GM10266 (cell line): ENCODE measurements at regions not wholly inside any gene's neighbourhood (a gene's known extent, or its start where the extent isn't known, plus 50 kb on each side); places are given as distances from the start of the nearest gene placed in this dataset.

ENCODE experiments used
- DNase-seq: peaks from one replicate; pipeline ENCODE4 v3.0.0; 2012; ENCODE audit errors: extremely low spot score
- TF ChIP-seq, protein P1 (sequence below): IDR thresholded peaks from 2 replicates; pipeline ENCODE4 v1.5.1; 2012; ENCODE audit warnings: mild to moderate bottlenecking, low read depth; ENCODE audit not compliant: control insufficient read depth, insufficient read depth; ENCODE audit errors: missing control alignments

DNA sequence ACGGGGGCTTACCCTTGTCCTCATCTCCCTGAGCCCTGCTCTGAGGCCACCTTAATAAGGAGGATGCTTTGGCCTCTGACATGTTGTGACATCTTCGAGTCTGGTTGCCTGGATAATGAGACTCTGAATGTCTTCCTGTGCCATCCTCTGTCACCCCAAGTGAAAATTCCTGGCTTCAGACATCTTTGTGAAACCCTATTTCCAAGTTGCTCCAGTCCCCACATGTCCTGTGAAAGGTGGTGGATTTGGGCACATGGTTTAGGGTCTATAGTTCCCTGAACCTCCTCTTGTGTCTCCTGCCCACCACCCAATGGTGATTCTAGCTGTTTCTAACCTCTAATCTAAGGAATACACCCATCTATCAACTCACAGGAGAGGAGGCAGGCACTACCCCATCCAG is 223.1 kb upstream of the GLI3 start:
- TF ChIP-seq, protein P1, sequence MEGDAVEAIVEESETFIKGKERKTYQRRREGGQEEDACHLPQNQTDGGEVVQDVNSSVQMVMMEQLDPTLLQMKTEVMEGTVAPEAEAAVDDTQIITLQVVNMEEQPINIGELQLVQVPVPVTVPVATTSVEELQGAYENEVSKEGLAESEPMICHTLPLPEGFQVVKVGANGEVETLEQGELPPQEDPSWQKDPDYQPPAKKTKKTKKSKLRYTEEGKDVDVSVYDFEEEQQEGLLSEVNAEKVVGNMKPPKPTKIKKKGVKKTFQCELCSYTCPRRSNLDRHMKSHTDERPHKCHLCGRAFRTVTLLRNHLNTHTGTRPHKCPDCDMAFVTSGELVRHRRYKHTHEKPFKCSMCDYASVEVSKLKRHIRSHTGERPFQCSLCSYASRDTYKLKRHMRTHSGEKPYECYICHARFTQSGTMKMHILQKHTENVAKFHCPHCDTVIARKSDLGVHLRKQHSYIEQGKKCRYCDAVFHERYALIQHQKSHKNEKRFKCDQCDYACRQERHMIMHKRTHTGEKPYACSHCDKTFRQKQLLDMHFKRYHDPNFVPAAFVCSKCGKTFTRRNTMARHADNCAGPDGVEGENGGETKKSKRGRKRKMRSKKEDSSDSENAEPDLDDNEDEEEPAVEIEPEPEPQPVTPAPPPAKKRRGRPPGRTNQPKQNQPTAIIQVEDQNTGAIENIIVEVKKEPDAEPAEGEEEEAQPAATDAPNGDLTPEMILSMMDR = no peak
- no peak for DNase-seq

GRCh38 chr7:42457663-42458062 is 220.7 kb upstream of the GLI3 start:
- DNase-seq = no peak
- TF ChIP-seq, protein P1 = no peak

- TF ChIP-seq, protein P1 = no peak
Measured at GRCh38 chr7:42456756-42457276, 219.8 kb upstream of the GLI3 start.

GRCh38 chr7:42456267-42456666 is 219.3 kb upstream of the GLI3 start:
- TF ChIP-seq, protein P1 = no peak

More at GRCh38 chr7:42456756-42457276, 219.8 kb upstream of the GLI3 start:
- DNase-seq = no peak

DNA sequence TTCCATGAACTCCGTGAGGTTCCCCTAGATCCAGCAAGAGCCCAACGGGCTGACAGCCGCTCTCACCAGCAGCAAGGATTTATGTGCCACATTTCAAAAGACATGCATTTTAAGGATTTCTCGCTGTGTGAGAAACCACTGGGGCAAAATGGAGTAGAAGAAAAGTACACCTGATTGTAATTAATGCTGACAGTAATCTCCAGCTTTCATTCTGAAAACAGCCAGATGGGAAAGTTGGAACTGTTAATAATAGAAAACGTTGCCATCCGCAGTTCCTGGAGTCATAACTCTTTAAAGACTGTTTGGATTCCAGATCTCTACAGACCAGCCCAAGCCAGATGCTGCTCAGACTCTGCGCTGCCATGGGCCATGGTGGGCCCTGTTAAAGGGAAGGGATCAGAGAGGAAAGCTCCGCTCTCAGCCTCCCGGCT is 216.9 kb upstream of the GLI3 start:
- TF ChIP-seq, protein P1 = no peak
- no peak for DNase-seq

More at GRCh38 chr7:42456267-42456666, 219.3 kb upstream of the GLI3 start:
- DNase-seq = no peak

GRCh38 chr7:42452356-42452755 is 215.3 kb upstream of the GLI3 start:
- DNase-seq = no peak

DNA sequence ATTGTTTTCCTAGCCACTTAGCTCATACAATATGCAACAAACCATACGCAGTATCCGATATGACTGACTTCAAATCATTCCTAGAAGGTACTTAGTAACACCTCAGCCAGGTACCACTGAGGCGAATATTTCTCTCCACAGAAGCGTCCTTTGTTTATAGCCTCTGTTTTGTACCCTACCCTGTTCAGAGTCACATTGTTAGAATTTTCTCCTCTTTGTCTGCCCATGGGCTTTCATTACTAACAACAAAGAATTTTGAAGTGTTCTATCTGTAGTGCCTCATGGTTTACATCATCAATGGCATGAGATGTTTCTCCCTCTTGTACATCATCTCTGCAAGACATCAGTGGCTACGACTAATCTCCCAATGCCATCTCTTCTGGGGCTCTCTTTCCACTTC is 212.4 kb upstream of the GLI3 start:
- DNase-seq = no peak
- TF ChIP-seq, protein P1 = no peak

More at GRCh38 chr7:42452356-42452755, 215.3 kb upstream of the GLI3 start:
- TF ChIP-seq, protein P1 = no peak
